Left lobe of liver (tissue), 2 donors: ENCODE measurements at regions not wholly inside any gene's neighbourhood (a gene's known extent, or its start where the extent isn't known, plus 50 kb on each side); places are given as distances from the start of the nearest gene placed in this dataset.
"Not testable (repeated sequence)": the region's sequence is repeated elsewhere in the genome, so short reads cannot be mapped to it uniquely, and the experiment has no call there.

ENCODE experiments used
- ATAC-seq: fragments of 200-7000 bp; cut with Tn5 transposase; one replicate; pipeline ENCODE4 v1.9.1; 2020; ENCODE audit warnings: mild to moderate bottlenecking, moderate library complexity
- DNase-seq: peaks from one replicate; pipeline ENCODE4 v3.0.0-alpha.2; 2020; ENCODE audit warnings: low spot score
- donor health status: DM: no; HTN: no; CAD: no; lungs with moderate emphysema.
- donor health status: DM: no; HTN: yes; CAD: no.

GRCh38 chr4:179059396-179059795 is 1617.2 kb upstream of the AGA start:
- DNase-seq (no peak), ATAC-seq (no peak)

- ATAC-seq, DNase-seq: not testable (repeated sequence)
These were observed 1624.0 kb upstream of the AGA start for GRCh38 chr4:179066254-179066653.

GRCh38 chr4:179071131-179071530 is 1628.9 kb upstream of the AGA start:
- ATAC-seq, result no peak
- DNase-seq, result no peak

- no peak for ATAC-seq
- DNase-seq, result no peak
These were observed 1634.6 kb upstream of the AGA start for GRCh38 chr4:179076865-179077264.

- DNase-seq (no peak), ATAC-seq (no peak)
These were observed 1653.5 kb upstream of the AGA start for GRCh38 chr4:179095585-179096221.

GRCh38 chr4:179097741-179098140 is 1655.5 kb upstream of the AGA start:
- DNase-seq (no peak), ATAC-seq (no peak)

GRCh38 chr4:179110356-179110755 is 1668.1 kb upstream of the AGA start:
- ATAC-seq (no peak), DNase-seq (no peak)

GRCh38 chr4:179110816-179111215 is 1668.6 kb upstream of the AGA start:
- DNase-seq, result no peak
- no peak for ATAC-seq

- no peak for ATAC-seq
- DNase-seq, result no peak
These were observed 1670.4 kb upstream of the AGA start for GRCh38 chr4:179112441-179113170.

GRCh38 chr4:179114615-179115014 is 1672.4 kb upstream of the AGA start:
- no peak for ATAC-seq
- no peak for DNase-seq

- ATAC-seq, result no peak
- DNase-seq, result no peak
These were observed 1673.8 kb upstream of the AGA start for GRCh38 chr4:179116011-179116410.

GRCh38 chr4:179116581-179116980 is 1674.3 kb upstream of the AGA start:
- ATAC-seq (no peak), DNase-seq (no peak)

GRCh38 chr4:179123084-179123483 is 1680.8 kb upstream of the AGA start:
- ATAC-seq (no peak), DNase-seq (no peak)

- DNase-seq (no peak), ATAC-seq (no peak)
These were observed 1682.2 kb upstream of the AGA start for GRCh38 chr4:179124419-179124818.

GRCh38 chr4:179124957-179125356 is 1682.7 kb upstream of the AGA start:
- no peak for DNase-seq
- ATAC-seq, result no peak

- ATAC-seq, result no peak
- no peak for DNase-seq
These were observed 1683.6 kb upstream of the AGA start for GRCh38 chr4:179125870-179126269.

GRCh38 chr4:179128299-179128698 is 1686.1 kb upstream of the AGA start:
- ATAC-seq (no peak), DNase-seq (no peak)

- no peak for ATAC-seq
- DNase-seq, result no peak
These were observed 1688.0 kb upstream of the AGA start for GRCh38 chr4:179130122-179130714.

- ATAC-seq, result no peak
- DNase-seq, result no peak
These were observed 1703.7 kb upstream of the AGA start for GRCh38 chr4:179145746-179146525.

- ATAC-seq, result no peak
- DNase-seq, result no peak
These were observed 1709.5 kb upstream of the AGA start for GRCh38 chr4:179151770-179152169.

- no peak for ATAC-seq
- DNase-seq, result no peak
These were observed 1720.9 kb upstream of the AGA start for GRCh38 chr4:179163147-179163546.
